ENCODE measurements at regions not wholly inside any gene's neighbourhood (a gene's known extent, or its start where the extent isn't known, plus 50 kb on each side); places are given as distances from the start of the nearest gene placed in this dataset.

GRCh38 chr4:135249024-135249423 lies 1047.4 kb upstream of the PABPC4L start:
- TF ChIP-seq CTCF (IDR thresholded peaks at IDR 0.05): no peak
- intact Hi-C loops (cut with DNase I): no loop called here
- Histone ChIP-seq H3K27me3 (no peaks in the 10 kb centered on the region), H3K4me3 (no peak overlapping the region), H3K27ac (no peak overlapping the region), H3K9me3 (no peaks in the 10 kb centered on the region), H3K9ac (ENCODE audit: low read depth in 2 of 2, low read length in 2 of 2) (no peak overlapping the region), H3K36me3 (no peaks in the 10 kb centered on the region), H3K4me1 (no peaks in the 10 kb centered on the region)
- no peak for DNase-seq

DNA sequence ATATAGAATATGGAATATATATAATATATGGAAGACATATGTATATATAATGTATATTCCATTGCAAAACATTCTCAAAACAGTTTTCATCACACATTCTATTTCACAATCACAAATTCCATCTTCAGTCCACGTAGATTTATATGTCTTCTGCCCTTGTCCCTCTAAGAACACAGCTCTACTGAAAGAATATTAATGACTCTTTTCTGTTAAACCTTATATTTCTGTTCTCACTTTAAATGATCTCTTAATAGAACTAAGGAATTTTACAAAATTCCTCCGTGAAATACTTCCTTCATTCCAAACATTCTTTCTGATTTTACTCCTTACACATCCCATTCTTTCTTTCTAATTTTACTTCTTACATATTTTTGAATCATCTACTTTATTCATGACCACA lies 1043.1 kb upstream of the PABPC4L start:
- Histone ChIP-seq H3K4me1 (no peaks in the 10 kb centered on the region), H3K9me3 (no peaks in the 10 kb centered on the region)

GRCh38 chr4:135244056-135244455 lies 1042.5 kb upstream of the PABPC4L start:
- H3K4me1 ChIP-seq: no peaks in the 10 kb centered on the region
- TF ChIP-seq CTCF (IDR thresholded peaks at IDR 0.05): no peak
- no peaks in the 10 kb centered on the region for H3K27me3 ChIP-seq
- H3K9me3 ChIP-seq: no peaks in the 10 kb centered on the region
- no peak overlapping the region for H3K27ac ChIP-seq
- DNase-seq: no peak
- intact Hi-C loops (cut with DNase I): no loop called here
- H3K4me3 ChIP-seq: no peak overlapping the region
- no peak overlapping the region for H3K9ac ChIP-seq (ENCODE audit: low read depth in 2 of 2, low read length in 2 of 2)
- H3K36me3 ChIP-seq: no peaks in the 10 kb centered on the region

More for the DNA sequence above, 1043.1 kb upstream of the PABPC4L start:
- Histone ChIP-seq H3K27ac (no peak overlapping the region), H3K4me3 (no peak overlapping the region), H3K36me3 (no peaks in the 10 kb centered on the region), H3K9ac (ENCODE audit: low read depth in 2 of 2, low read length in 2 of 2) (no peak overlapping the region), H3K27me3 (no peaks in the 10 kb centered on the region)
- DNase-seq: no peak
- TF ChIP-seq CTCF (IDR thresholded peaks at IDR 0.05): no peak
- intact Hi-C loops (cut with DNase I): no loop called here

GRCh38 chr4:135240796-135241195 lies 1039.2 kb upstream of the PABPC4L start:
- Histone ChIP-seq H3K4me1 (no peaks in the 10 kb centered on the region), H3K9me3 (no peaks in the 10 kb centered on the region), H3K27ac (no peak overlapping the region), H3K4me3 (no peak overlapping the region), H3K9ac (ENCODE audit: low read depth in 2 of 2, low read length in 2 of 2) (no peak overlapping the region), H3K27me3 (no peaks in the 10 kb centered on the region), H3K36me3 (no peaks in the 10 kb centered on the region)
- intact Hi-C loops (cut with DNase I): no loop called here
- no peak for DNase-seq
- no peak for TF ChIP-seq CTCF (IDR thresholded peaks at IDR 0.05)

- H3K27ac ChIP-seq: no peak overlapping the region
- intact Hi-C loops (cut with DNase I): no loop called here
- no peaks in the 10 kb centered on the region for H3K4me1 ChIP-seq
- no peak overlapping the region for H3K9ac ChIP-seq (ENCODE audit: low read depth in 2 of 2, low read length in 2 of 2)
- no peaks in the 10 kb centered on the region for H3K9me3 ChIP-seq
- DNase-seq: no peak
- no peak for TF ChIP-seq CTCF (IDR thresholded peaks at IDR 0.05)
- H3K36me3 ChIP-seq: no peaks in the 10 kb centered on the region
- H3K27me3 ChIP-seq: no peaks in the 10 kb centered on the region
- no peak overlapping the region for H3K4me3 ChIP-seq
Measured at GRCh38 chr4:135239964-135240363, 1038.4 kb upstream of the PABPC4L start.

GRCh38 chr4:135238940-135239339 lies 1037.4 kb upstream of the PABPC4L start:
- no peak overlapping the region for H3K9ac ChIP-seq (ENCODE audit: low read depth in 2 of 2, low read length in 2 of 2)
- H3K27ac ChIP-seq: no peak overlapping the region
- no peaks in the 10 kb centered on the region for H3K4me1 ChIP-seq
- intact Hi-C loops (cut with DNase I): no loop called here
- TF ChIP-seq CTCF (IDR thresholded peaks at IDR 0.05): no peak
- no peaks in the 10 kb centered on the region for H3K36me3 ChIP-seq
- no peak for DNase-seq
- H3K9me3 ChIP-seq: no peaks in the 10 kb centered on the region
- H3K27me3 ChIP-seq: no peaks in the 10 kb centered on the region
- no peak overlapping the region for H3K4me3 ChIP-seq
